ENCODE measurements at regions not wholly inside any gene's neighbourhood (a gene's known extent, or its start where the extent isn't known, plus 50 kb on each side); places are given as distances from the start of the nearest gene placed in this dataset.

- FAIRE-seq (no peak), DNase-seq (ENCODE audit: insufficient read length, low spot score) (no peak)
Observed at GRCh38 chr4:58935332-58935731, 1825.1 kb upstream of the IGFBP7 start.

- FAIRE-seq, result no peak
Observed at GRCh38 chr4:58936436-58936835, 1826.3 kb upstream of the IGFBP7 start.

GRCh38 chr4:58940167-58940566 is 1830.0 kb upstream of the IGFBP7 start:
- no peak for FAIRE-seq
- no peak for DNase-seq (ENCODE audit: insufficient read length, low spot score)

More at GRCh38 chr4:58936436-58936835, 1826.3 kb upstream of the IGFBP7 start:
- no peak for DNase-seq (ENCODE audit: insufficient read length, low spot score)

- FAIRE-seq, result no peak
- no peak for DNase-seq (ENCODE audit: insufficient read length, low spot score)
Observed at GRCh38 chr4:58941286-58941685, 1831.1 kb upstream of the IGFBP7 start.

- FAIRE-seq (no peak), DNase-seq (ENCODE audit: insufficient read length, low spot score) (no peak)
Observed at GRCh38 chr4:58953575-58953974, 1843.4 kb upstream of the IGFBP7 start.

GRCh38 chr4:58957711-58958110 is 1847.5 kb upstream of the IGFBP7 start:
- FAIRE-seq, result no peak
- DNase-seq (ENCODE audit: insufficient read length, low spot score), result no peak

GRCh38 chr4:58961283-58961682 is 1851.1 kb upstream of the IGFBP7 start:
- FAIRE-seq (no peak), DNase-seq (ENCODE audit: insufficient read length, low spot score) (no peak)

- FAIRE-seq (no peak), DNase-seq (ENCODE audit: insufficient read length, low spot score) (no peak)
Observed at GRCh38 chr4:58961925-58962324, 1851.7 kb upstream of the IGFBP7 start.

GRCh38 chr4:58962424-58962823 is 1852.2 kb upstream of the IGFBP7 start:
- DNase-seq (ENCODE audit: insufficient read length, low spot score) (no peak), FAIRE-seq (no peak)

- DNase-seq (ENCODE audit: insufficient read length, low spot score), result no peak
- no peak for FAIRE-seq
Observed at GRCh38 chr4:58981828-58982227, 1871.6 kb upstream of the IGFBP7 start.

GRCh38 chr4:58983887-58984286 is 1873.7 kb upstream of the IGFBP7 start:
- FAIRE-seq (no peak), DNase-seq (ENCODE audit: insufficient read length, low spot score) (no peak)

- DNase-seq (ENCODE audit: insufficient read length, low spot score) (no peak), FAIRE-seq (no peak)
Observed at GRCh38 chr4:59002148-59002547, 1892.0 kb upstream of the IGFBP7 start.

- FAIRE-seq (no peak), DNase-seq (ENCODE audit: insufficient read length, low spot score) (no peak)
Observed at GRCh38 chr4:59024257-59024656, 1914.1 kb upstream of the IGFBP7 start.

GRCh38 chr4:59037812-59038211 is 1927.6 kb upstream of the IGFBP7 start:
- FAIRE-seq (no peak), DNase-seq (ENCODE audit: insufficient read length, low spot score) (no peak)

GRCh38 chr4:59039046-59039445 is 1928.9 kb upstream of the IGFBP7 start:
- FAIRE-seq, result no peak
- no peak for DNase-seq (ENCODE audit: insufficient read length, low spot score)

GRCh38 chr4:59044286-59044900 is 1934.2 kb upstream of the IGFBP7 start:
- FAIRE-seq (no peak), DNase-seq (ENCODE audit: insufficient read length, low spot score) (no peak)

- DNase-seq (ENCODE audit: insufficient read length, low spot score) (no peak), FAIRE-seq (no peak)
Observed at GRCh38 chr4:59054086-59054485, 1943.9 kb upstream of the IGFBP7 start.

GRCh38 chr4:59057804-59058203 is 1947.6 kb upstream of the IGFBP7 start:
- DNase-seq (ENCODE audit: insufficient read length, low spot score) (no peak), FAIRE-seq (no peak)

GRCh38 chr4:59058543-59058942 is 1948.4 kb upstream of the IGFBP7 start:
- FAIRE-seq, result no peak

GRCh38 chr4:59060002-59060846 is 1950.0 kb upstream of the IGFBP7 start:
- DNase-seq (ENCODE audit: insufficient read length, low spot score), result no peak
- FAIRE-seq, result no peak

More at GRCh38 chr4:59058543-59058942, 1948.4 kb upstream of the IGFBP7 start:
- no peak for DNase-seq (ENCODE audit: insufficient read length, low spot score)

GRCh38 chr4:59060895-59061294 is 1950.7 kb upstream of the IGFBP7 start:
- no peak for DNase-seq (ENCODE audit: insufficient read length, low spot score)
- FAIRE-seq, result no peak

- DNase-seq (ENCODE audit: insufficient read length, low spot score) (no peak), FAIRE-seq (no peak)
Observed at GRCh38 chr4:59063015-59063720, 1953.0 kb upstream of the IGFBP7 start.
